OCI-LY7 (cell line): ENCODE measurements at regions not wholly inside any gene's neighbourhood (a gene's known extent, or its start where the extent isn't known, plus 50 kb on each side); places are given as distances from the start of the nearest gene placed in this dataset.
A peak's percentile ranks its signal among the peaks of the same experiment; 100 is the strongest.

Source experiments
- BruUV-seq: library from RNA; stranded (reverse); fragments of 400-500 nt; replicated peaks from 2 replicates; lab custom pipeline; 2021; lab: Mats Ljungman, UMichigan
- CTCF ChIA-PET: fragments of 300-600 bp; sonication (Branson Sonifier 250); formaldehyde crosslinking; loops from one replicate; lab custom pipeline; 2022; ENCODE audit warnings: antibody characterized with exemption; ENCODE audit not compliant: unreplicated experiment; lab: Charles Lee
- POLR2A ChIA-PET: fragments of 300-600 bp; sonication (Branson Sonifier 250); formaldehyde crosslinking; loops from one replicate; lab custom pipeline; 2022; ENCODE audit warnings: antibody characterized with exemption; lab: Charles Lee
- DNase-seq: peaks from one replicate; pipeline ENCODE4 v3.0.0-alpha.2; 2015; ENCODE audit warnings: low spot score
- H2AFZ ChIP-seq: fragments of 200-600 bp; sonication (generic), shearing (Covaris generic); 2 replicates; pipeline ENCODE4 v1.6.1; 2014; ENCODE audit warnings: mild to moderate bottlenecking, antibody characterized with exemption, low read length, moderate library complexity
- H3K27ac ChIP-seq: fragments of 200-600 bp; sonication (generic); 2 replicates; pipeline ENCODE4 v1.5.1; 2014; ENCODE audit warnings: mixed run types, low read depth, mild to moderate bottlenecking, moderate library complexity, low read length, inconsistent platforms; ENCODE audit not compliant: poor library complexity, severe bottlenecking
- H3K36me3 ChIP-seq: fragments of 200-600 bp; sonication (generic); 2 replicates; pipeline ENCODE4 v1.6.1; 2014; ENCODE audit warnings: mild to moderate bottlenecking, antibody characterized with exemption, low read length, moderate library complexity, mixed read lengths; ENCODE audit not compliant: insufficient read depth
- H3K4me1 ChIP-seq: fragments of 200-600 bp; sonication (generic); 2 replicates; pipeline ENCODE4 v1.5.1; 2014; ENCODE audit warnings: mild to moderate bottlenecking, low read length; ENCODE audit not compliant: insufficient read depth, poor library complexity, severe bottlenecking
- H3K4me2 ChIP-seq: fragments of 200-600 bp; sonication (generic); 2 replicates; pipeline ENCODE4 v1.6.1; 2014; ENCODE audit warnings: mild to moderate bottlenecking, low read length
- H3K4me3 ChIP-seq: fragments of 200-600 bp; sonication (generic); 2 replicates; pipeline ENCODE4 v1.5.1; 2014; ENCODE audit warnings: mild to moderate bottlenecking, low read depth, low read length; ENCODE audit not compliant: poor library complexity, severe bottlenecking
- H3K79me2 ChIP-seq: fragments of 200-600 bp; sonication (generic); 2 replicates; pipeline ENCODE4 v1.6.1; 2016; ENCODE audit warnings: low read depth, mild to moderate bottlenecking, low read length, moderate library complexity, mixed read lengths; ENCODE audit not compliant: insufficient read depth
- H3K9me2 ChIP-seq: fragments of 200-600 bp; sonication (generic); 2 replicates; pipeline ENCODE4 v1.6.1; 2016; ENCODE audit warnings: mild to moderate bottlenecking, low read length, mixed read lengths; ENCODE audit not compliant: insufficient read depth
- H3K9me3 ChIP-seq: fragments of 200-600 bp; sonication (generic); 2 replicates; pipeline ENCODE4 v1.6.1; 2014; ENCODE audit warnings: mild to moderate bottlenecking, mixed run types, low read length, mixed read lengths
- H4K20me1 ChIP-seq: fragments of 200-600 bp; sonication (generic); 2 replicates; pipeline ENCODE4 v1.6.1; 2014; ENCODE audit warnings: mild to moderate bottlenecking, antibody characterized with exemption, low read length, moderate library complexity, mixed read lengths; ENCODE audit not compliant: insufficient read depth
- EZH2phosphoT487 ChIP-seq: fragments of 200-600 bp; sonication (generic); IDR thresholded peaks from 2 replicates; pipeline ENCODE4 v1.6.1; 2018; ENCODE audit warnings: low read depth, borderline replicate concordance, mild to moderate bottlenecking, mixed run types, antibody characterized with exemption, low read length, moderate library complexity, mixed read lengths
- intact Hi-C: fragments of 100-400 bp; cut with micrococcal nuclease; formaldehyde crosslinking; loops from one replicate; pipeline ENCODE4 v1.10.0; 2022; ENCODE audit not compliant: unreplicated experiment
- TF ChIP-seq, protein P1 (sequence below): fragments of 200-600 bp; sonication (generic); conservative IDR thresholded peaks from 2 replicates; pipeline ENCODE4 v1.5.1; 2014; ENCODE audit warnings: mild to moderate bottlenecking, antibody characterized with exemption, low read length, moderate library complexity, mixed read lengths

DNA sequence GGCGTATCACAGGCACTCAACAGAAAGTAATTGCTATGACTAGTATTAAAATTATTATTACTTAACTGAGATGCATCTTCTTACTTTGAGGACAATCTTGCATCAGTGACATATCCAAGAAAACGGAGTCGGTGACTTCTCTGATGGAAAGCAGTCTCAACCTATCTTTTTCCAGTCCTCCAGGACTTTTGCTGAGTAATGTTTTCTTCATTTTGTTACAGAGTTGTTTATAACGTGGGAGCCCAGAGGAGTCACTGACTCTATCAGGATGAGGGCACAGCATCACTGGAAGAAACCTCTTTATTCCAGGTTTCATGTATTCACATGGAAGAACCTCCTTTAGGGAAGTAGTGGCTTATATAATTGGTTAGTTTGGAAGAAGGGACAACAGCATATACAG is 51.5 kb upstream of the MELK start:
- no peak for DNase-seq
- Histone ChIP-seq H3K27ac (no peak overlapping the region), H3K4me3 (no peak overlapping the region), H3K36me3 (no peaks in the 10 kb centered on the region), H4K20me1 (no peaks in the 10 kb centered on the region), H3K4me1 (no peaks in the 10 kb centered on the region), H2AFZ (no peak overlapping the region), H3K79me2 (no peaks in the 10 kb centered on the region), H3K9me3 (no peaks in the 10 kb centered on the region), H3K9me2 (no peaks in the 10 kb centered on the region), H3K4me2 (no peak overlapping the region)
- TF ChIP-seq, protein P1, sequence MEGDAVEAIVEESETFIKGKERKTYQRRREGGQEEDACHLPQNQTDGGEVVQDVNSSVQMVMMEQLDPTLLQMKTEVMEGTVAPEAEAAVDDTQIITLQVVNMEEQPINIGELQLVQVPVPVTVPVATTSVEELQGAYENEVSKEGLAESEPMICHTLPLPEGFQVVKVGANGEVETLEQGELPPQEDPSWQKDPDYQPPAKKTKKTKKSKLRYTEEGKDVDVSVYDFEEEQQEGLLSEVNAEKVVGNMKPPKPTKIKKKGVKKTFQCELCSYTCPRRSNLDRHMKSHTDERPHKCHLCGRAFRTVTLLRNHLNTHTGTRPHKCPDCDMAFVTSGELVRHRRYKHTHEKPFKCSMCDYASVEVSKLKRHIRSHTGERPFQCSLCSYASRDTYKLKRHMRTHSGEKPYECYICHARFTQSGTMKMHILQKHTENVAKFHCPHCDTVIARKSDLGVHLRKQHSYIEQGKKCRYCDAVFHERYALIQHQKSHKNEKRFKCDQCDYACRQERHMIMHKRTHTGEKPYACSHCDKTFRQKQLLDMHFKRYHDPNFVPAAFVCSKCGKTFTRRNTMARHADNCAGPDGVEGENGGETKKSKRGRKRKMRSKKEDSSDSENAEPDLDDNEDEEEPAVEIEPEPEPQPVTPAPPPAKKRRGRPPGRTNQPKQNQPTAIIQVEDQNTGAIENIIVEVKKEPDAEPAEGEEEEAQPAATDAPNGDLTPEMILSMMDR: no peak
- TF ChIP-seq EZH2phosphoT487: no peak
- CTCF ChIA-PET: no interaction called here
- intact Hi-C loops: no loop called here
- POLR2A ChIA-PET: no interaction called here
- BruUV-seq: no TSS peak

DNA sequence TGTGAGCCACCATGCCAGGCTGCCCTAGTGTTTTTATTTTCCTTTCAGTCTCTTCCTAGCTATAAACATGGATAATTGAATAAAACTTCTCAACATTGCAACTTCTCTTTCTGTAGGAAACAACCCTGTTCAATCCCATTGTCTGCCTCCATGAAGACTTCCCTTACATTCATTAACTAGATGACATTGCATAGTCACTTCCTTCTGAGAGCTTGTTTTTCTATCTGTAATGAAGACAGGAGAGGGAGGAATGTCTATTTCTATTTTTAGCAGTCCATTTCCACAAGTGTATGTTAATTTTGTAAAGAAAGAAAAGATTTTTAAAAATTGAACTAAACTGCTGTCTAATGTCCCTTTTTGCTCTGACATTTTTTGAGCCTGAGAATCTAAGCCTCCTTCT is 55.6 kb upstream of the MELK start:
- no peaks in the 10 kb centered on the region for H4K20me1 ChIP-seq
- H2AFZ ChIP-seq: no peak overlapping the region
- H3K79me2 ChIP-seq: no peaks in the 10 kb centered on the region
- no peak for DNase-seq
- CTCF ChIA-PET: no interaction called here
- no peaks in the 10 kb centered on the region for H3K9me3 ChIP-seq
- no TSS peak for BruUV-seq
- no peaks in the 10 kb centered on the region for H3K9me2 ChIP-seq
- no peak overlapping the region for H3K27ac ChIP-seq
- POLR2A ChIA-PET: interaction anchor here (0.6 to 1.2 kb wide), 2 partner anchors 16 to 27 kb away, joined by 3 to 5 read pairs; no protein-coding TSS in a partner anchor
- intact Hi-C loops: no loop called here
- no peaks in the 10 kb centered on the region for H3K36me3 ChIP-seq
- H3K4me1 ChIP-seq: no peaks in the 10 kb centered on the region
- no peak for TF ChIP-seq EZH2phosphoT487
- TF ChIP-seq, protein P1: no peak
- no peak overlapping the region for H3K4me2 ChIP-seq
- H3K4me3 ChIP-seq: no peak overlapping the region

DNA sequence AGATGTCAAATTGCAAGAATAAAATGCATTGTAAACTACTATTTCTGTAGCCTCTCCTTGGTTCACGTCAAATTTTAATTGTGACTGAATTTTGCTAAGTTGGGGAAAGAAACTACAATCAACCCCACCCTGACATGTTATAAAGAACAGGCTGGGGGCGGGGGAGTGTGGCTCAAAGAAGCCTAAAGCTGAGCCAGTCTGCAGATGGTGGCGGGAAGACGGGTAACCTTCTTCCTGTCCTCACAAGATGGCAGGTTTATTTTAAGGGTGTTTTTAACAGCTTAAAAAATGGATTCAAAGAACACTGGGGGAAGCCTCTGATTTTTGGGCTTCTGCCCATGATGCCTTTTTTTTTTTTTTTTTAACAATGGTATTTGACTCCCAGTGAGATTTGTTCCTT is 68.5 kb upstream of the MELK start:
- no peak overlapping the region for H3K4me3 ChIP-seq
- H3K36me3 ChIP-seq: no peaks in the 10 kb centered on the region
- TF ChIP-seq EZH2phosphoT487: no peak
- TF ChIP-seq, protein P1: no peak
- H2AFZ ChIP-seq: peak overlapping the region; percentile 98
- no peaks in the 10 kb centered on the region for H4K20me1 ChIP-seq
- CTCF ChIA-PET: no interaction called here
- H3K4me2 ChIP-seq: peak overlapping the region; percentile 28
- no peaks in the 10 kb centered on the region for H3K9me2 ChIP-seq
- intact Hi-C loops: no loop called here
- DNase-seq: peak; percentile 48
- no peaks in the 10 kb centered on the region for H3K79me2 ChIP-seq
- no peak overlapping the region for H3K27ac ChIP-seq
- peaks cover 28% of the 10 kb centered on the region for H3K4me1 ChIP-seq
- POLR2A ChIA-PET: interaction anchor here (0.5 to 0.8 kb wide), 2 partner anchors 47 to 352 kb away, joined by 3 to 5 read pairs; no protein-coding TSS in a partner anchor
- BruUV-seq: no TSS peak
- H3K9me3 ChIP-seq: no peaks in the 10 kb centered on the region
